IPS-18c (cell line): ENCODE measurements at regions not wholly inside any gene's neighbourhood (a gene's known extent, or its start where the extent isn't known, plus 50 kb on each side); places are given as distances from the start of the nearest gene placed in this dataset.

Experiments used
- H3K4me3 ChIP-seq: 2 replicates; pipeline ENCODE4 v1.7.0; 2013; ENCODE audit warnings: low read depth, mild to moderate bottlenecking, low read length, moderate library complexity; ENCODE audit not compliant: insufficient read depth
- H3K9me3 ChIP-seq: one replicate; pipeline ENCODE4 v1.6.1; 2013; ENCODE audit warnings: mild to moderate bottlenecking, low read length, moderate library complexity; ENCODE audit not compliant: control insufficient read depth, insufficient read depth

GRCh38 chr12:58976146-58976545 lies 55.8 kb upstream of the LRIG3 start:
- H3K4me3 ChIP-seq = no peak overlapping the region

More at GRCh38 chr12:58976146-58976545, 55.8 kb upstream of the LRIG3 start:
- no peaks in the 10 kb centered on the region for H3K9me3 ChIP-seq
